AG10803 (cell line): ENCODE measurements at regions not wholly inside any gene's neighbourhood (a gene's known extent, or its start where the extent isn't known, plus 50 kb on each side); places are given as distances from the start of the nearest gene placed in this dataset.

Experiments
- DNase-seq: peaks from one replicate; pipeline ENCODE4 v3.0.0; 2010; ENCODE audit warnings: low read depth
- H3K4me3 ChIP-seq: 2 replicates; pipeline ENCODE4 v1.5.1; 2011; ENCODE audit warnings: mild to moderate bottlenecking, low read length, control low read depth
- CTCF ChIP-seq: conservative IDR thresholded peaks from 2 replicates; pipeline ENCODE4 v1.5.1; 2011; ENCODE audit warnings: mild to moderate bottlenecking, low read length, control low read depth, inconsistent platforms

- DNase-seq = no peak
- H3K4me3 ChIP-seq = no peak overlapping the region
- TF ChIP-seq CTCF = no peak
Measured at GRCh38 chr4:166335256-166335938, 462.4 kb downstream of the TLL1 start.

- DNase-seq = no peak
- no peak overlapping the region for H3K4me3 ChIP-seq
- TF ChIP-seq CTCF = no peak
Measured at GRCh38 chr4:166341992-166342391, 469.0 kb downstream of the TLL1 start.

GRCh38 chr4:166363198-166363597 lies 490.2 kb downstream of the TLL1 start:
- no peak for DNase-seq
- TF ChIP-seq CTCF = no peak
- H3K4me3 ChIP-seq = no peak overlapping the region

- H3K4me3 ChIP-seq = no peak overlapping the region
- no peak for DNase-seq
- TF ChIP-seq CTCF = no peak
Measured at GRCh38 chr4:166366012-166366411, 493.0 kb downstream of the TLL1 start.

GRCh38 chr4:166377578-166377977 lies 504.5 kb downstream of the TLL1 start:
- no peak for TF ChIP-seq CTCF
- DNase-seq = no peak
- H3K4me3 ChIP-seq = no peak overlapping the region

GRCh38 chr4:166386491-166387360 lies 513.7 kb downstream of the TLL1 start:
- DNase-seq = no peak
- no peak for TF ChIP-seq CTCF
- H3K4me3 ChIP-seq = no peak overlapping the region

GRCh38 chr4:166391501-166391900 lies 518.5 kb downstream of the TLL1 start:
- no peak for DNase-seq
- H3K4me3 ChIP-seq = no peak overlapping the region
- no peak for TF ChIP-seq CTCF
